B cell (primary cell): ENCODE measurements at regions not wholly inside any gene's neighbourhood (a gene's known extent, or its start where the extent isn't known, plus 50 kb on each side); places are given as distances from the start of the nearest gene placed in this dataset.

Source experiments
- ATAC-seq: fragments of 200-7000 bp; cut with Tn5 transposase; one replicate; pipeline ENCODE4 v1.10.0; 2021; ENCODE audit warnings: low read depth, mild to moderate bottlenecking, moderate number of reproducible peaks, moderate library complexity
- CTCF ChIA-PET: fragments of 350-600 bp; sonication (Branson Sonifier 250); formaldehyde crosslinking; loops from one replicate; lab custom pipeline; 2021; ENCODE audit warnings: antibody characterized with exemption, inconsistent platforms; lab: Charles Lee
- POLR2A ChIA-PET: fragments of 350-600 bp; sonication (Branson Sonifier 250); formaldehyde crosslinking; loops from one replicate; lab custom pipeline; 2021; ENCODE audit warnings: antibody characterized with exemption; lab: Charles Lee
- DNase-seq: peaks from one replicate; pipeline ENCODE4 v3.0.0; 2013
- H2AFZ ChIP-seq: 2 replicates; pipeline ENCODE4 v1.6.1; 2012; ENCODE audit warnings: mild to moderate bottlenecking, low read depth, low read length; ENCODE audit not compliant: insufficient read depth, poor library complexity, severe bottlenecking
- H3K27ac ChIP-seq, 2 donors: 1 replicate in 1 of 2; 2 replicates in 1 of 2; pipeline ENCODE4 v1.5.1; 2012 to 2013; ENCODE audit warnings: low read length in 2 of 2, mild to moderate bottlenecking in 2 of 2, moderate library complexity in 1 of 2
- H3K27me3 ChIP-seq, 4 experiments: fragments of 200-600 bp in 1 of 4; sonication (generic) in 1 of 4; replicated peaks in 1 of 4; 1 replicate in 2 of 4; 2 replicates in 2 of 4; pipeline versions ENCODE4 v1.6.1 to v1.7.0; 2013 to 2016; ENCODE audit warnings: low read length in 3 of 4, mild to moderate bottlenecking in 2 of 4, mixed read lengths in 1 of 4, moderate library complexity in 1 of 4; ENCODE audit not compliant: insufficient read depth in 4 of 4, control insufficient read depth in 3 of 4; ENCODE audit errors: control extremely low read depth in 1 of 4
- H3K36me3 ChIP-seq, 2 experiments: replicated peaks in 1 of 2; 1 replicate in 1 of 2; 2 replicates in 1 of 2; pipeline versions ENCODE4 v1.6.1 to v1.7.1; 2013; ENCODE audit warnings: low read length in 1 of 2; ENCODE audit not compliant: insufficient read depth in 2 of 2, control insufficient read depth in 1 of 2; ENCODE audit errors: control extremely low read depth in 1 of 2, extremely low read depth in 1 of 2
- H3K4me1 ChIP-seq, 2 donors: fragments of 200-600 bp in 1 of 2; sonication (generic) in 1 of 2; 1 replicate in 1 of 2; 2 replicates in 1 of 2; pipeline versions ENCODE4 v1.5.1 to v1.6.1; 2013 to 2017; ENCODE audit warnings: low read length in 2 of 2; ENCODE audit not compliant: control insufficient read depth in 2 of 2, insufficient read depth in 2 of 2
- H3K4me2 ChIP-seq: replicated peaks from 2 replicates; pipeline ENCODE3; 2012; ENCODE audit warnings: mild to moderate bottlenecking, low read depth, low read length; ENCODE audit not compliant: poor library complexity, severe bottlenecking
- H3K4me3 ChIP-seq, 5 experiments: fragments of 200-600 bp in 1 of 5; sonication (generic) in 1 of 5; 1 replicate in 3 of 5; 2 replicates in 2 of 5; pipeline versions ENCODE4 v1.5.1 to v1.7.0; 2011 to 2016; ENCODE audit warnings: low read length in 4 of 5, mild to moderate bottlenecking in 4 of 5, low read depth in 2 of 5, control low read depth in 1 of 5, moderate library complexity in 1 of 5; ENCODE audit not compliant: insufficient read depth in 1 of 5; ENCODE audit errors: control extremely low read depth in 1 of 5, extremely low read depth in 1 of 5
- H3K79me2 ChIP-seq: fragments of 200-600 bp; sonication (generic); one replicate; pipeline ENCODE4 v1.6.0; 2016; ENCODE audit warnings: low read length; ENCODE audit not compliant: control insufficient read depth, insufficient read depth
- H3K9ac ChIP-seq: fragments of 200-600 bp; sonication (generic); 2 replicates; pipeline ENCODE4 v1.6.1; 2017; ENCODE audit warnings: mild to moderate bottlenecking, low read length, moderate library complexity
- H3K9me3 ChIP-seq, 3 donors: one replicate each; pipeline versions ENCODE4 v1.6.1 to v1.7.1; 2013; ENCODE audit warnings: low read length in 2 of 3; ENCODE audit not compliant: control insufficient read depth in 2 of 3, insufficient read depth in 1 of 3; ENCODE audit errors: control extremely low read depth in 1 of 3
- H4K20me1 ChIP-seq: 2 replicates; pipeline ENCODE4 v1.6.0; 2012; ENCODE audit warnings: mild to moderate bottlenecking, low read length; ENCODE audit not compliant: insufficient read depth, control insufficient read depth, poor library complexity, severe bottlenecking
- H3K27ac Mint-ChIP-seq: one replicate; pipeline ENCODE4 v1.8.0; 2021; ENCODE audit warnings: mixed read lengths
- H3K27me3 Mint-ChIP-seq: one replicate; pipeline ENCODE4 v1.8.0; 2021; ENCODE audit warnings: mixed read lengths
- H3K4me1 Mint-ChIP-seq: one replicate; pipeline ENCODE4 v1.8.0; 2021; ENCODE audit warnings: mixed read lengths
- H3K4me3 Mint-ChIP-seq: one replicate; pipeline ENCODE4 v1.8.0; 2021; ENCODE audit warnings: mixed read lengths
- H3K9me3 Mint-ChIP-seq: one replicate; pipeline ENCODE4 v1.8.0; 2022; ENCODE audit warnings: mixed read lengths; ENCODE audit not compliant: insufficient read depth
- CTCF ChIP-seq: fragments of 200-600 bp; IDR thresholded peaks from one replicate; pipeline ENCODE4 v1.8.0; 2022; ENCODE audit warnings: antibody characterized with exemption, mild to moderate bottlenecking
- EZH2 ChIP-seq: IDR thresholded peaks from 2 replicates; pipeline ENCODE4 v1.6.1; 2012; ENCODE audit warnings: borderline replicate concordance, low read depth, mild to moderate bottlenecking, moderate library complexity, low read length; ENCODE audit not compliant: insufficient read depth, poor library complexity, severe bottlenecking
- WGBS: methylation state at CpG from one replicate; pipeline ENCODE4 v1.1.5; 2013; ENCODE audit warnings: missing lambda C conversion rate; ENCODE audit not compliant: insufficient coverage; 5-methylcytosine and 5-hydroxymethylcytosine counted together
- intact Hi-C: fragments of 100-400 bp; cut with micrococcal nuclease; formaldehyde crosslinking; loops from one replicate; pipeline ENCODE4 v1.10.0; 2022

GRCh38 chr4:71625005-71625404 is 158.9 kb downstream of the GC start:
- Histone ChIP-seq H3K9ac (no peak overlapping the region), H3K27ac (no peak overlapping the region), H3K4me2 (no peak overlapping the region), H3K9me3 (peaks cover 0 to 11% (median 0%) of the 10 kb centered on the region in 3 donors), H3K4me1 (no peaks in the 10 kb centered on the region), H3K4me3 (no peak overlapping the region), H3K27me3 (no peaks in the 10 kb centered on the region), H3K36me3 (no peaks in the 10 kb centered on the region), H4K20me1 (no peaks in the 10 kb centered on the region), H3K79me2 (no peaks in the 10 kb centered on the region), H2AFZ (no peak overlapping the region)
- peaks cover 5% of the 10 kb centered on the region for H3K27me3 Mint-ChIP-seq
- H3K4me1 Mint-ChIP-seq, result no peaks in the 10 kb centered on the region
- CTCF ChIA-PET, result no interaction called here
- H3K27ac Mint-ChIP-seq, result no peak overlapping the region
- ATAC-seq (no peak), DNase-seq (no peak)
- TF ChIP-seq EZH2 (no peak), CTCF (no peak)
- H3K9me3 Mint-ChIP-seq, result peaks cover 12% of the 10 kb centered on the region
- intact Hi-C loops, result no loop called here
- no peak overlapping the region for H3K4me3 Mint-ChIP-seq
- WGBS, result 60% methylated on average over 1 of the region's 4 CpGs
- POLR2A ChIA-PET, result no interaction called here
